ENCODE measurements at regions not wholly inside any gene's neighbourhood (a gene's known extent, or its start where the extent isn't known, plus 50 kb on each side); places are given as distances from the start of the nearest gene placed in this dataset.

GRCh38 chr1:80392529-80392928 lies 1386.0 kb upstream of the ADGRL4 start:
- Histone ChIP-seq H3K9ac (ENCODE audit: insufficient read length, low read depth) (no peak overlapping the region), H3K36me3 (ENCODE audit: insufficient read depth, insufficient read length, low read length) (no peaks in the 10 kb centered on the region), H3K4me1 (ENCODE audit: insufficient read depth, insufficient read length) (no peaks in the 10 kb centered on the region), H3K27me3 (ENCODE audit: insufficient read depth, insufficient read length) (no peaks in the 10 kb centered on the region), H3K9me3 (ENCODE audit: insufficient read depth, low read length) (no peaks in the 10 kb centered on the region), H3K4me3 (ENCODE audit: insufficient read length, low read depth) (no peak overlapping the region)
- TF ChIP-seq YY1 (IDR thresholded peaks at IDR 0.05; ENCODE audit: insufficient read depth, insufficient read length) (no peak), SUZ12 (IDR thresholded peaks at IDR 0.05; ENCODE audit: extremely low read depth, insufficient read depth, insufficient read length) (no peak)
- no peak for DNase-seq (ENCODE audit: low read depth, low spot score)

- Histone ChIP-seq H3K4me1 (ENCODE audit: insufficient read depth, insufficient read length) (no peaks in the 10 kb centered on the region), H3K27me3 (ENCODE audit: insufficient read depth, insufficient read length) (no peaks in the 10 kb centered on the region), H3K4me3 (ENCODE audit: insufficient read length, low read depth) (no peak overlapping the region), H3K9me3 (ENCODE audit: insufficient read depth, low read length) (no peaks in the 10 kb centered on the region), H3K36me3 (ENCODE audit: insufficient read depth, insufficient read length, low read length) (no peaks in the 10 kb centered on the region), H3K9ac (ENCODE audit: insufficient read length, low read depth) (no peak overlapping the region)
- TF ChIP-seq YY1 (IDR thresholded peaks at IDR 0.05; ENCODE audit: insufficient read depth, insufficient read length) (no peak), ZNF274 (IDR thresholded peaks at IDR 0.05; ENCODE audit: low read depth, low read length) (no peak), SUZ12 (IDR thresholded peaks at IDR 0.05; ENCODE audit: extremely low read depth, insufficient read depth, insufficient read length) (no peak)
- DNase-seq (ENCODE audit: low read depth, low spot score): peak; percentile 3
Measured at GRCh38 chr1:80385650-80386049, 1379.1 kb upstream of the ADGRL4 start.

GRCh38 chr1:80384959-80385358 lies 1378.4 kb upstream of the ADGRL4 start:
- Histone ChIP-seq H3K9ac (ENCODE audit: insufficient read length, low read depth) (no peak overlapping the region), H3K36me3 (ENCODE audit: insufficient read depth, insufficient read length, low read length) (no peaks in the 10 kb centered on the region), H3K4me1 (ENCODE audit: insufficient read depth, insufficient read length) (no peaks in the 10 kb centered on the region), H3K4me3 (ENCODE audit: insufficient read length, low read depth) (no peak overlapping the region), H3K27me3 (ENCODE audit: insufficient read depth, insufficient read length) (no peaks in the 10 kb centered on the region), H3K9me3 (ENCODE audit: insufficient read depth, low read length) (no peaks in the 10 kb centered on the region)
- no peak for DNase-seq (ENCODE audit: low read depth, low spot score)
- TF ChIP-seq SUZ12 (IDR thresholded peaks at IDR 0.05; ENCODE audit: extremely low read depth, insufficient read depth, insufficient read length): no peak
- TF ChIP-seq ZNF274 (IDR thresholded peaks at IDR 0.05; ENCODE audit: low read depth, low read length): no peak
- no peak for TF ChIP-seq YY1 (IDR thresholded peaks at IDR 0.05; ENCODE audit: insufficient read depth, insufficient read length)

- H3K4me3 ChIP-seq (ENCODE audit: insufficient read length, low read depth): no peak overlapping the region
- H3K9me3 ChIP-seq (ENCODE audit: insufficient read depth, low read length): no peaks in the 10 kb centered on the region
- no peak for TF ChIP-seq YY1 (IDR thresholded peaks at IDR 0.05; ENCODE audit: insufficient read depth, insufficient read length)
- no peak for TF ChIP-seq ZNF274 (IDR thresholded peaks at IDR 0.05; ENCODE audit: low read depth, low read length)
- TF ChIP-seq SUZ12 (IDR thresholded peaks at IDR 0.05; ENCODE audit: extremely low read depth, insufficient read depth, insufficient read length): no peak
- no peaks in the 10 kb centered on the region for H3K36me3 ChIP-seq (ENCODE audit: insufficient read depth, insufficient read length, low read length)
- H3K9ac ChIP-seq (ENCODE audit: insufficient read length, low read depth): no peak overlapping the region
- DNase-seq (ENCODE audit: low read depth, low spot score): no peak
- no peaks in the 10 kb centered on the region for H3K4me1 ChIP-seq (ENCODE audit: insufficient read depth, insufficient read length)
- no peaks in the 10 kb centered on the region for H3K27me3 ChIP-seq (ENCODE audit: insufficient read depth, insufficient read length)
Measured at GRCh38 chr1:80384083-80384830, 1377.7 kb upstream of the ADGRL4 start.

- Histone ChIP-seq H3K9me3 (ENCODE audit: insufficient read depth, low read length) (no peaks in the 10 kb centered on the region), H3K9ac (ENCODE audit: insufficient read length, low read depth) (no peak overlapping the region), H3K27me3 (ENCODE audit: insufficient read depth, insufficient read length) (no peaks in the 10 kb centered on the region), H3K4me1 (ENCODE audit: insufficient read depth, insufficient read length) (no peaks in the 10 kb centered on the region), H3K4me3 (ENCODE audit: insufficient read length, low read depth) (no peak overlapping the region), H3K36me3 (ENCODE audit: insufficient read depth, insufficient read length, low read length) (no peaks in the 10 kb centered on the region)
- TF ChIP-seq ZNF274 (IDR thresholded peaks at IDR 0.05; ENCODE audit: low read depth, low read length) (no peak), SUZ12 (IDR thresholded peaks at IDR 0.05; ENCODE audit: extremely low read depth, insufficient read depth, insufficient read length) (no peak), YY1 (IDR thresholded peaks at IDR 0.05; ENCODE audit: insufficient read depth, insufficient read length) (no peak)
- no peak for DNase-seq (ENCODE audit: low read depth, low spot score)
Measured at GRCh38 chr1:80375662-80376061, 1369.1 kb upstream of the ADGRL4 start.

GRCh38 chr1:80375109-80375508 lies 1368.6 kb upstream of the ADGRL4 start:
- Histone ChIP-seq H3K4me1 (ENCODE audit: insufficient read depth, insufficient read length) (no peaks in the 10 kb centered on the region), H3K9ac (ENCODE audit: insufficient read length, low read depth) (no peak overlapping the region), H3K4me3 (ENCODE audit: insufficient read length, low read depth) (no peak overlapping the region), H3K27me3 (ENCODE audit: insufficient read depth, insufficient read length) (no peaks in the 10 kb centered on the region), H3K9me3 (ENCODE audit: insufficient read depth, low read length) (no peaks in the 10 kb centered on the region), H3K36me3 (ENCODE audit: insufficient read depth, insufficient read length, low read length) (no peaks in the 10 kb centered on the region)
- TF ChIP-seq ZNF274 (IDR thresholded peaks at IDR 0.05; ENCODE audit: low read depth, low read length): no peak
- no peak for TF ChIP-seq YY1 (IDR thresholded peaks at IDR 0.05; ENCODE audit: insufficient read depth, insufficient read length)
- no peak for TF ChIP-seq SUZ12 (IDR thresholded peaks at IDR 0.05; ENCODE audit: extremely low read depth, insufficient read depth, insufficient read length)
- DNase-seq (ENCODE audit: low read depth, low spot score): no peak

GRCh38 chr1:80369780-80370179 lies 1363.2 kb upstream of the ADGRL4 start:
- Histone ChIP-seq H3K4me1 (ENCODE audit: insufficient read depth, insufficient read length) (no peaks in the 10 kb centered on the region), H3K9me3 (ENCODE audit: insufficient read depth, low read length) (no peaks in the 10 kb centered on the region), H3K36me3 (ENCODE audit: insufficient read depth, insufficient read length, low read length) (no peaks in the 10 kb centered on the region), H3K27me3 (ENCODE audit: insufficient read depth, insufficient read length) (no peaks in the 10 kb centered on the region), H3K4me3 (ENCODE audit: insufficient read length, low read depth) (no peak overlapping the region), H3K9ac (ENCODE audit: insufficient read length, low read depth) (no peak overlapping the region)
- TF ChIP-seq ZNF274 (IDR thresholded peaks at IDR 0.05; ENCODE audit: low read depth, low read length) (no peak), YY1 (IDR thresholded peaks at IDR 0.05; ENCODE audit: insufficient read depth, insufficient read length) (no peak)
- no peak for DNase-seq (ENCODE audit: low read depth, low spot score)
